SH-SY5Y (cell line): ENCODE measurements at regions not wholly inside any gene's neighbourhood (a gene's known extent, or its start where the extent isn't known, plus 50 kb on each side); places are given as distances from the start of the nearest gene placed in this dataset.

Experiments
- GATA2 ChIP-seq: IDR thresholded peaks from 2 replicates; pipeline ENCODE4 v1.6.1; 2011; ENCODE audit warnings: mild to moderate bottlenecking, low read depth, low read length
- GATA3 ChIP-seq: IDR thresholded peaks from 2 replicates; pipeline ENCODE4 v1.6.1; 2011; ENCODE audit warnings: low read depth, mild to moderate bottlenecking, low read length, moderate library complexity

DNA sequence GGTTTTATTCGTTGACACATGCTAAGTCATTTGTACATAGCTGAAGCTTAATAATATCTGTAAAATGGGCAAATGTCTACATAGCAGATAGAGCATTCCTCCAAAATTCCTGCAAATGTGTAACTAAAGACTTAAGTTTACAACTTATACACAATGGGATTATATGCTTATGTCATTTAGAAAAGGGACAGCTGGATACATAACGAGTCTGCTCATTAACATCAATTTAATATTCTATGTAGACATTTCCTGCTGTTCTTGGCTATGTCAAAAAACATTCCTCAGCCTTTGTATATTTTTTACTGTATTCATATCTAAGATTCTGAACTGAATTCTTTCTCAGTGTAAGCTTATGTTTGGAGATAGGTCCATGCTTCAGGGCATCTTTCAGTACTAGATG, 762.2 kb downstream of the NR2F2 start:
- no peak for TF ChIP-seq GATA2
- TF ChIP-seq GATA3, result no peak
